GM23338 (cell line): ENCODE measurements at regions not wholly inside any gene's neighbourhood (a gene's known extent, or its start where the extent isn't known, plus 50 kb on each side); places are given as distances from the start of the nearest gene placed in this dataset.

Source experiments
- ATAC-seq: fragments of 200-7000 bp; cut with Tn5 transposase; 3 replicates; pipeline ENCODE4 v1.9.1; 2020
- DNase-seq: peaks from one replicate; pipeline ENCODE4 v3.0.0-alpha.2; 2015; ENCODE audit warnings: low spot score
- H2AFZ ChIP-seq: fragments of 200-600 bp; sonication (generic); 2 replicates; pipeline ENCODE4 v1.8.0; 2016; ENCODE audit warnings: antibody characterized with exemption, mild to moderate bottlenecking, moderate library complexity
- H3F3A ChIP-seq: fragments of 200-600 bp; sonication (generic); replicated peaks from 2 replicates; pipeline ENCODE4 v1.8.0; 2017; ENCODE audit warnings: antibody characterized with exemption, mixed run types, low read depth
- H3K27ac ChIP-seq: fragments of 200-600 bp; sonication (generic); 2 replicates; pipeline ENCODE4 v1.6.1; 2016; ENCODE audit warnings: low read depth
- H3K27me3 ChIP-seq: fragments of 200-600 bp; sonication (generic); 2 replicates; pipeline ENCODE4 v1.8.0; 2016; ENCODE audit warnings: mild to moderate bottlenecking, mixed run types, moderate library complexity; ENCODE audit not compliant: insufficient read depth
- H3K36me3 ChIP-seq: fragments of 200-600 bp; sonication (generic); 2 replicates; pipeline ENCODE4 v1.8.0; 2016; ENCODE audit warnings: mild to moderate bottlenecking; ENCODE audit not compliant: insufficient read depth
- H3K4me1 ChIP-seq: fragments of 200-600 bp; sonication (generic); 2 replicates; pipeline ENCODE4 v1.8.0; 2016; ENCODE audit warnings: mild to moderate bottlenecking, moderate library complexity; ENCODE audit not compliant: insufficient read depth
- H3K4me2 ChIP-seq: fragments of 200-600 bp; sonication (generic); 2 replicates; pipeline ENCODE4 v1.7.1; 2017; ENCODE audit warnings: mixed run types
- H3K4me3 ChIP-seq: fragments of 200-600 bp; sonication (generic); 2 replicates; pipeline ENCODE4 v1.6.1; 2016; ENCODE audit warnings: mixed run types
- H3K79me2 ChIP-seq: fragments of 200-600 bp; sonication (generic); replicated peaks from 2 replicates; pipeline ENCODE4 v1.8.0; 2017; ENCODE audit warnings: mild to moderate bottlenecking; ENCODE audit not compliant: insufficient read depth
- H3K9me2 ChIP-seq: fragments of 200-600 bp; sonication (generic); 2 replicates; pipeline ENCODE4 v1.8.0; 2017; ENCODE audit not compliant: insufficient read depth
- H4K20me1 ChIP-seq: fragments of 200-600 bp; sonication (generic); replicated peaks from 2 replicates; pipeline ENCODE4 v1.8.0; 2017; ENCODE audit warnings: mild to moderate bottlenecking; ENCODE audit not compliant: insufficient read depth
- H3K27ac Mint-ChIP-seq: 2 replicates; pipeline ENCODE4 v1.8.0; 2020; ENCODE audit warnings: inconsistent platforms, mild to moderate bottlenecking, moderate library complexity, mixed read lengths
- H3K27me3 Mint-ChIP-seq: 3 replicates; pipeline ENCODE4 v1.8.0; 2022; ENCODE audit warnings: low read depth, mild to moderate bottlenecking, moderate library complexity, mixed read lengths, inconsistent platforms; ENCODE audit not compliant: insufficient read depth, poor library complexity
- H3K36me3 Mint-ChIP-seq: 3 replicates; pipeline ENCODE4 v1.8.0; 2021; ENCODE audit warnings: low read depth, mild to moderate bottlenecking, inconsistent platforms, moderate library complexity, mixed read lengths
- H3K4me1 Mint-ChIP-seq: 3 replicates; pipeline ENCODE4 v1.8.0; 2020; ENCODE audit warnings: mild to moderate bottlenecking, inconsistent platforms, mixed read lengths
- H3K4me3 Mint-ChIP-seq: 3 replicates; pipeline ENCODE4 v1.8.0; 2021; ENCODE audit warnings: moderate library complexity, mild to moderate bottlenecking, inconsistent platforms, mixed read lengths
- H3K9me3 Mint-ChIP-seq: 3 replicates; pipeline ENCODE4 v1.8.0; 2020; ENCODE audit warnings: moderate library complexity, mild to moderate bottlenecking, inconsistent platforms, mixed read lengths
- CREB1 ChIP-seq: fragments of 250-450 bp; sonication (Bioruptor Pico); IDR thresholded peaks from 2 replicates; pipeline ENCODE4 v1.5.0; 2020; ENCODE audit warnings: low read depth, mild to moderate bottlenecking, moderate library complexity
- EZH2 ChIP-seq: fragments of 200-600 bp; sonication (generic); IDR thresholded peaks from one replicate; pipeline ENCODE4 v1.8.0; 2017; ENCODE audit warnings: antibody characterized with exemption, mild to moderate bottlenecking, low read depth; ENCODE audit not compliant: unreplicated experiment
- EZH2phosphoT487 ChIP-seq: fragments of 200-600 bp; sonication (generic); IDR thresholded peaks from one replicate; pipeline ENCODE4 v1.8.1; 2018; ENCODE audit warnings: antibody characterized with exemption; ENCODE audit not compliant: unreplicated experiment
- JUNB ChIP-seq: IDR thresholded peaks from one replicate; pipeline ENCODE4 v1.6.1; 2016; ENCODE audit warnings: antibody characterized with exemption; ENCODE audit not compliant: unreplicated experiment
- NANOG ChIP-seq: IDR thresholded peaks from 2 replicates; pipeline ENCODE4 v1.6.1; 2016; ENCODE audit warnings: antibody characterized with exemption, borderline replicate concordance
- POLR2AphosphoS5 ChIP-seq: IDR thresholded peaks from 2 replicates; pipeline ENCODE4 v1.6.1; 2016; ENCODE audit warnings: antibody characterized with exemption, low read depth
- STAT1 ChIP-seq: IDR thresholded peaks from one replicate; pipeline ENCODE4 v1.6.1; 2016; ENCODE audit warnings: antibody characterized with exemption; ENCODE audit not compliant: unreplicated experiment
- ZNF114 ChIP-seq: fragments of 250-450 bp; sonication (Bioruptor Pico); IDR thresholded peaks from 2 replicates; pipeline ENCODE4 v1.5.0; 2020; ENCODE audit warnings: mild to moderate bottlenecking, moderate library complexity
- ZNF331 ChIP-seq: fragments of 250-450 bp; sonication (Bioruptor Pico); IDR thresholded peaks from 2 replicates; pipeline ENCODE4 v1.5.0; 2020; ENCODE audit warnings: low read depth, mild to moderate bottlenecking, moderate library complexity
- TF ChIP-seq, protein P1 (sequence below): fragments of 250-450 bp; sonication (Bioruptor Pico); IDR thresholded peaks from 2 replicates; pipeline ENCODE4 v1.5.0; 2020; ENCODE audit warnings: mild to moderate bottlenecking, moderate library complexity
- TF ChIP-seq, protein P2 (sequence below), 2 experiments: fragments of 200-600 bp in 1 of 2; sonication (generic) in 1 of 2; conservative IDR thresholded peaks; 2 replicates each; pipeline versions ENCODE4 v1.5.1 to v1.6.1; 2016 to 2017; ENCODE audit warnings: antibody characterized with exemption in 2 of 2, low read depth in 2 of 2, mild to moderate bottlenecking in 2 of 2, moderate library complexity in 1 of 2
- TF ChIP-seq, protein P3 (sequence below): IDR thresholded peaks from one replicate; pipeline ENCODE4 v1.6.1; 2018; ENCODE audit warnings: antibody characterized with exemption; ENCODE audit not compliant: unreplicated experiment
- TF ChIP-seq, protein P4 (sequence below): IDR thresholded peaks from 2 replicates; pipeline ENCODE4 v1.6.1; 2016; ENCODE audit warnings: antibody characterized with exemption

DNA sequence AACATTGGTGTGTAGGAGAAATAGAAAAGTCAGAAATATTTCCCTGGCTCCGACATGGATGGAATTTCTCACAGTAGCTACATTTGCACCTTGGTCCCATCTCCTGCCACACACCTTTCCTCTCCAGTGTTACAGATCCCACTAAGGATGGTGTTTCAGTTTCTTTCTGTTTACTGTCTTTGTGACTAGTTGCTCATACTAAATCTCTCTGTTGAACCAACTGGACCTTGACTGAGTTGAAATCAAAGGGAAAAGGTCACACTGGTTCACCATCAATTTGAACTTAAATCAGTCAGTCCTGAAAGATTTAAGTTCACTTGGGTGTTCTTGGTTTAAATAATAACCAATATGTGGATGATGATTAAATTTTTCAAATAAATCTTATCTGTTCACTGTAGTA lies 754.2 kb downstream of the OTOL1 start:
- Histone ChIP-seq H3K79me2 (no peaks in the 10 kb centered on the region), H3K4me1 (no peaks in the 10 kb centered on the region), H3K27ac (no peak overlapping the region), H3K4me2 (no peak overlapping the region), H2AFZ (peak overlapping the region; percentile 11; the same call in 1 of the 2 replicates), H3F3A (no peaks in the 10 kb centered on the region), H4K20me1 (no peaks in the 10 kb centered on the region), H3K36me3 (no peaks in the 10 kb centered on the region), H3K9me2 (no peaks in the 10 kb centered on the region), H3K4me3 (no peak overlapping the region), H3K27me3 (no peaks in the 10 kb centered on the region)
- Mint-ChIP-seq H3K4me1 (no peaks in the 10 kb centered on the region), H3K27me3 (no peaks in the 10 kb centered on the region), H3K27ac (no peak overlapping the region), H3K4me3 (no peak overlapping the region), H3K36me3 (peaks cover 7% of the 10 kb centered on the region; the same call in 1 of the 3 replicates), H3K9me3 (peaks cover 4% of the 10 kb centered on the region; the same call in 1 of the 3 replicates)
- DNase-seq (no peak), ATAC-seq (no peak)
- TF ChIP-seq, protein P1, sequence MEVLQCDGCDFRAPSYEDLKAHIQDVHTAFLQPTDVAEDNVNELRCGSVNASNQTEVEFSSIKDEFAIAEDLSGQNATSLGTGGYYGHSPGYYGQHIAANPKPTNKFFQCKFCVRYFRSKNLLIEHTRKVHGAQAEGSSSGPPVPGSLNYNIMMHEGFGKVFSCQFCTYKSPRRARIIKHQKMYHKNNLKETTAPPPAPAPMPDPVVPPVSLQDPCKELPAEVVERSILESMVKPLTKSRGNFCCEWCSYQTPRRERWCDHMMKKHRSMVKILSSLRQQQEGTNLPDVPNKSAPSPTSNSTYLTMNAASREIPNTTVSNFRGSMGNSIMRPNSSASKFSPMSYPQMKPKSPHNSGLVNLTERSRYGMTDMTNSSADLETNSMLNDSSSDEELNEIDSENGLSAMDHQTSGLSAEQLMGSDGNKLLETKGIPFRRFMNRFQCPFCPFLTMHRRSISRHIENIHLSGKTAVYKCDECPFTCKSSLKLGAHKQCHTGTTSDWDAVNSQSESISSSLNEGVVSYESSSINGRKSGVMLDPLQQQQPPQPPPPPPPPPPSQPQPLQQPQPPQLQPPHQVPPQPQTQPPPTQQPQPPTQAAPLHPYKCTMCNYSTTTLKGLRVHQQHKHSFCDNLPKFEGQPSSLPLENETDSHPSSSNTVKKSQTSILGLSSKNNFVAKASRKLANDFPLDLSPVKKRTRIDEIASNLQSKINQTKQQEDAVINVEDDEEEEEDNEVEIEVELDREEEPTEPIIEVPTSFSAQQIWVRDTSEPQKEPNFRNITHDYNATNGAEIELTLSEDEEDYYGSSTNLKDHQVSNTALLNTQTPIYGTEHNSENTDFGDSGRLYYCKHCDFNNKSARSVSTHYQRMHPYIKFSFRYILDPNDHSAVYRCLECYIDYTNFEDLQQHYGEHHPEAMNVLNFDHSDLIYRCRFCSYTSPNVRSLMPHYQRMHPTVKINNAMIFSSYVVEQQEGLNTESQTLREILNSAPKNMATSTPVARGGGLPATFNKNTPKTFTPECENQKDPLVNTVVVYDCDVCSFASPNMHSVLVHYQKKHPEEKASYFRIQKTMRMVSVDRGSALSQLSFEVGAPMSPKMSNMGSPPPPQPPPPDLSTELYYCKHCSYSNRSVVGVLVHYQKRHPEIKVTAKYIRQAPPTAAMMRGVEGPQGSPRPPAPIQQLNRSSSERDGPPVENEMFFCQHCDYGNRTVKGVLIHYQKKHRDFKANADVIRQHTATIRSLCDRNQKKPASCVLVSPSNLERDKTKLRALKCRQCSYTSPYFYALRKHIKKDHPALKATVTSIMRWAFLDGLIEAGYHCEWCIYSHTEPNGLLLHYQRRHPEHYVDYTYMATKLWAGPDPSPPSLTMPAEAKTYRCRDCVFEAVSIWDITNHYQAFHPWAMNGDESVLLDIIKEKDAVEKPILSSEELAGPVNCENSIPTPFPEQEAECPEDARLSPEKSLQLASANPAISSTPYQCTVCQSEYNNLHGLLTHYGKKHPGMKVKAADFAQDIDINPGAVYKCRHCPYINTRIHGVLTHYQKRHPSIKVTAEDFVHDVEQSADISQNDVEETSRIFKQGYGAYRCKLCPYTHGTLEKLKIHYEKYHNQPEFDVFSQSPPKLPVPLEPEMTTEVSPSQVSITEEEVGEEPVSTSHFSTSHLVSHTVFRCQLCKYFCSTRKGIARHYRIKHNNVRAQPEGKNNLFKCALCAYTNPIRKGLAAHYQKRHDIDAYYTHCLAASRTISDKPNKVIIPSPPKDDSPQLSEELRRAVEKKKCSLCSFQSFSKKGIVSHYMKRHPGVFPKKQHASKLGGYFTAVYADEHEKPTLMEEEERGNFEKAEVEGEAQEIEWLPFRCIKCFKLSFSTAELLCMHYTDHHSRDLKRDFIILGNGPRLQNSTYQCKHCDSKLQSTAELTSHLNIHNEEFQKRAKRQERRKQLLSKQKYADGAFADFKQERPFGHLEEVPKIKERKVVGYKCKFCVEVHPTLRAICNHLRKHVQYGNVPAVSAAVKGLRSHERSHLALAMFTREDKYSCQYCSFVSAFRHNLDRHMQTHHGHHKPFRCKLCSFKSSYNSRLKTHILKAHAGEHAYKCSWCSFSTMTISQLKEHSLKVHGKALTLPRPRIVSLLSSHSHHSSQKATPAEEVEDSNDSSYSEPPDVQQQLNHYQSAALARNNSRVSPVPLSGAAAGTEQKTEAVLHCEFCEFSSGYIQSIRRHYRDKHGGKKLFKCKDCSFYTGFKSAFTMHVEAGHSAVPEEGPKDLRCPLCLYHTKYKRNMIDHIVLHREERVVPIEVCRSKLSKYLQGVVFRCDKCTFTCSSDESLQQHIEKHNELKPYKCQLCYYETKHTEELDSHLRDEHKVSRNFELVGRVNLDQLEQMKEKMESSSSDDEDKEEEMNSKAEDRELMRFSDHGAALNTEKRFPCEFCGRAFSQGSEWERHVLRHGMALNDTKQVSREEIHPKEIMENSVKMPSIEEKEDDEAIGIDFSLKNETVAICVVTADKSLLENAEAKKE (CRISPR knock-in tag): no peak
- TF ChIP-seq, protein P2, sequence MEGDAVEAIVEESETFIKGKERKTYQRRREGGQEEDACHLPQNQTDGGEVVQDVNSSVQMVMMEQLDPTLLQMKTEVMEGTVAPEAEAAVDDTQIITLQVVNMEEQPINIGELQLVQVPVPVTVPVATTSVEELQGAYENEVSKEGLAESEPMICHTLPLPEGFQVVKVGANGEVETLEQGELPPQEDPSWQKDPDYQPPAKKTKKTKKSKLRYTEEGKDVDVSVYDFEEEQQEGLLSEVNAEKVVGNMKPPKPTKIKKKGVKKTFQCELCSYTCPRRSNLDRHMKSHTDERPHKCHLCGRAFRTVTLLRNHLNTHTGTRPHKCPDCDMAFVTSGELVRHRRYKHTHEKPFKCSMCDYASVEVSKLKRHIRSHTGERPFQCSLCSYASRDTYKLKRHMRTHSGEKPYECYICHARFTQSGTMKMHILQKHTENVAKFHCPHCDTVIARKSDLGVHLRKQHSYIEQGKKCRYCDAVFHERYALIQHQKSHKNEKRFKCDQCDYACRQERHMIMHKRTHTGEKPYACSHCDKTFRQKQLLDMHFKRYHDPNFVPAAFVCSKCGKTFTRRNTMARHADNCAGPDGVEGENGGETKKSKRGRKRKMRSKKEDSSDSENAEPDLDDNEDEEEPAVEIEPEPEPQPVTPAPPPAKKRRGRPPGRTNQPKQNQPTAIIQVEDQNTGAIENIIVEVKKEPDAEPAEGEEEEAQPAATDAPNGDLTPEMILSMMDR (conservative IDR thresholded peaks at IDR 0.05; ENCODE audit: low read depth in 2 of 2): no peak
- TF ChIP-seq, protein P3, sequence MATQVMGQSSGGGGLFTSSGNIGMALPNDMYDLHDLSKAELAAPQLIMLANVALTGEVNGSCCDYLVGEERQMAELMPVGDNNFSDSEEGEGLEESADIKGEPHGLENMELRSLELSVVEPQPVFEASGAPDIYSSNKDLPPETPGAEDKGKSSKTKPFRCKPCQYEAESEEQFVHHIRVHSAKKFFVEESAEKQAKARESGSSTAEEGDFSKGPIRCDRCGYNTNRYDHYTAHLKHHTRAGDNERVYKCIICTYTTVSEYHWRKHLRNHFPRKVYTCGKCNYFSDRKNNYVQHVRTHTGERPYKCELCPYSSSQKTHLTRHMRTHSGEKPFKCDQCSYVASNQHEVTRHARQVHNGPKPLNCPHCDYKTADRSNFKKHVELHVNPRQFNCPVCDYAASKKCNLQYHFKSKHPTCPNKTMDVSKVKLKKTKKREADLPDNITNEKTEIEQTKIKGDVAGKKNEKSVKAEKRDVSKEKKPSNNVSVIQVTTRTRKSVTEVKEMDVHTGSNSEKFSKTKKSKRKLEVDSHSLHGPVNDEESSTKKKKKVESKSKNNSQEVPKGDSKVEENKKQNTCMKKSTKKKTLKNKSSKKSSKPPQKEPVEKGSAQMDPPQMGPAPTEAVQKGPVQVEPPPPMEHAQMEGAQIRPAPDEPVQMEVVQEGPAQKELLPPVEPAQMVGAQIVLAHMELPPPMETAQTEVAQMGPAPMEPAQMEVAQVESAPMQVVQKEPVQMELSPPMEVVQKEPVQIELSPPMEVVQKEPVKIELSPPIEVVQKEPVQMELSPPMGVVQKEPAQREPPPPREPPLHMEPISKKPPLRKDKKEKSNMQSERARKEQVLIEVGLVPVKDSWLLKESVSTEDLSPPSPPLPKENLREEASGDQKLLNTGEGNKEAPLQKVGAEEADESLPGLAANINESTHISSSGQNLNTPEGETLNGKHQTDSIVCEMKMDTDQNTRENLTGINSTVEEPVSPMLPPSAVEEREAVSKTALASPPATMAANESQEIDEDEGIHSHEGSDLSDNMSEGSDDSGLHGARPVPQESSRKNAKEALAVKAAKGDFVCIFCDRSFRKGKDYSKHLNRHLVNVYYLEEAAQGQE: no peak
- TF ChIP-seq JUNB (no peak), EZH2 (no peak), ZNF114 (CRISPR knock-in tag) (no peak), CREB1 (no peak), STAT1 (no peak), EZH2phosphoT487 (no peak), ZNF331 (CRISPR knock-in tag) (no peak), POLR2AphosphoS5 (no peak), NANOG (no peak)
- TF ChIP-seq, protein P4, sequence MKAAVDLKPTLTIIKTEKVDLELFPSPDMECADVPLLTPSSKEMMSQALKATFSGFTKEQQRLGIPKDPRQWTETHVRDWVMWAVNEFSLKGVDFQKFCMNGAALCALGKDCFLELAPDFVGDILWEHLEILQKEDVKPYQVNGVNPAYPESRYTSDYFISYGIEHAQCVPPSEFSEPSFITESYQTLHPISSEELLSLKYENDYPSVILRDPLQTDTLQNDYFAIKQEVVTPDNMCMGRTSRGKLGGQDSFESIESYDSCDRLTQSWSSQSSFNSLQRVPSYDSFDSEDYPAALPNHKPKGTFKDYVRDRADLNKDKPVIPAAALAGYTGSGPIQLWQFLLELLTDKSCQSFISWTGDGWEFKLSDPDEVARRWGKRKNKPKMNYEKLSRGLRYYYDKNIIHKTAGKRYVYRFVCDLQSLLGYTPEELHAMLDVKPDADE: no peak
